ENCODE measurements at regions not wholly inside any gene's neighbourhood (a gene's known extent, or its start where the extent isn't known, plus 50 kb on each side); places are given as distances from the start of the nearest gene placed in this dataset.

GRCh38 chr2:239826786-239827522, 198.2 kb downstream of the NDUFA10 start:
- DNase-seq: no peak
- intact Hi-C loops (cut with micrococcal nuclease): loop anchor here in 1 of 2 donors (10.0 kb wide), 1 partner anchor 168 kb away; no protein-coding TSS in a partner anchor
- Histone ChIP-seq H2AFZ (ENCODE audit: insufficient read depth, low read depth, low read length, poor library complexity, severe bottlenecking) (no peak overlapping the region), H3K4me3 (replicated peaks in 1 of 3; ENCODE audit: low read depth in 2 of 3, low read length in 3 of 3) (no peak overlapping the region), H3K27ac (ENCODE audit: low read depth in 1 of 2, low read length in 2 of 2) (no peak overlapping the region), H3K9me3 (replicated peaks in 1 of 2; ENCODE audit: control insufficient read depth in 1 of 2, insufficient read depth in 1 of 2, low read length in 2 of 2) (no peaks in the 10 kb centered on the region), H3K36me3 (replicated peaks in 1 of 2; ENCODE audit: control insufficient read depth in 1 of 2, insufficient read depth in 2 of 2, low read length in 2 of 2) (no peaks in the 10 kb centered on the region), H4K20me1 (ENCODE audit: insufficient read depth, low read length) (no peaks in the 10 kb centered on the region), H3K4me2 (replicated peaks; ENCODE audit: extremely low read depth, low read length, poor library complexity, severe bottlenecking) (no peak overlapping the region), H3K79me2 (ENCODE audit: insufficient read depth, low read length) (no peaks in the 10 kb centered on the region), H3K9ac (ENCODE audit: insufficient read depth, low read length, poor library complexity, severe bottlenecking) (no peak overlapping the region), H3K4me1 (ENCODE audit: control insufficient read depth in 1 of 2, insufficient read depth in 2 of 2, low read length in 2 of 2) (no peaks in the 10 kb centered on the region), H3K27me3 (ENCODE audit: control insufficient read depth in 2 of 2, insufficient read depth in 2 of 2, low read length in 2 of 2) (no peaks in the 10 kb centered on the region)
- no peak overlapping the region for H3K4me3 Mint-ChIP-seq
- peaks cover 0 to 2% (median 0%) of the 10 kb centered on the region in 7 donors for H3K9me3 Mint-ChIP-seq
- no peak for TF ChIP-seq CTCF (IDR thresholded peaks at IDR 0.05)
- no peak overlapping the region for H3K27ac Mint-ChIP-seq
- peaks cover 5% of the 10 kb centered on the region for H3K4me1 Mint-ChIP-seq
- H3K27me3 Mint-ChIP-seq (ENCODE audit: low read depth in 3 of 3): peaks cover 6 to 17% (median 14%) of the 10 kb centered on the region in 3 donors
- no peaks in the 10 kb centered on the region for H3K36me3 Mint-ChIP-seq
- 92% methylated on average over 12 of the region's 21 CpGs for WGBS (ENCODE audit: insufficient coverage)

- H3K27me3 ChIP-seq (ENCODE audit: control insufficient read depth in 2 of 2, insufficient read depth in 2 of 2, low read length in 2 of 2): no peaks in the 10 kb centered on the region
- no peaks in the 10 kb centered on the region for H3K79me2 ChIP-seq (ENCODE audit: insufficient read depth, low read length)
- TF ChIP-seq CTCF (IDR thresholded peaks at IDR 0.05): no peak
- Mint-ChIP-seq H3K4me1 (peaks cover 5% of the 10 kb centered on the region), H3K9me3 (peaks cover 0 to 2% (median 0%) of the 10 kb centered on the region in 7 donors), H3K27ac (no peak overlapping the region), H3K36me3 (no peaks in the 10 kb centered on the region), H3K4me3 (no peak overlapping the region), H3K27me3 (ENCODE audit: low read depth in 3 of 3) (peaks cover 8 to 21% (median 16%) of the 10 kb centered on the region in 3 donors)
- no peak overlapping the region for H3K4me2 ChIP-seq (replicated peaks; ENCODE audit: extremely low read depth, low read length, poor library complexity, severe bottlenecking)
- no peaks in the 10 kb centered on the region for H4K20me1 ChIP-seq (ENCODE audit: insufficient read depth, low read length)
- DNase-seq: no peak
- intact Hi-C loops (cut with micrococcal nuclease): loop anchor here in 1 of 2 donors (10.0 kb wide), 1 partner anchor 168 kb away; no protein-coding TSS in a partner anchor
- H3K9me3 ChIP-seq (replicated peaks in 1 of 2; ENCODE audit: control insufficient read depth in 1 of 2, insufficient read depth in 1 of 2, low read length in 2 of 2): no peaks in the 10 kb centered on the region
- no peak overlapping the region for H2AFZ ChIP-seq (ENCODE audit: insufficient read depth, low read depth, low read length, poor library complexity, severe bottlenecking)
- H3K36me3 ChIP-seq (replicated peaks in 1 of 2; ENCODE audit: control insufficient read depth in 1 of 2, insufficient read depth in 2 of 2, low read length in 2 of 2): no peaks in the 10 kb centered on the region
- no peak overlapping the region for H3K27ac ChIP-seq (ENCODE audit: low read depth in 1 of 2, low read length in 2 of 2)
- WGBS (ENCODE audit: insufficient coverage): 99% methylated on average over 11 of the region's 13 CpGs
- H3K9ac ChIP-seq (ENCODE audit: insufficient read depth, low read length, poor library complexity, severe bottlenecking): no peak overlapping the region
- no peaks in the 10 kb centered on the region for H3K4me1 ChIP-seq (ENCODE audit: control insufficient read depth in 1 of 2, insufficient read depth in 2 of 2, low read length in 2 of 2)
- no peak overlapping the region for H3K4me3 ChIP-seq (replicated peaks in 1 of 3; ENCODE audit: low read depth in 2 of 3, low read length in 3 of 3)
These were observed 198.8 kb downstream of the NDUFA10 start for GRCh38 chr2:239826376-239826775.
